Right lobe of liver (tissue), 4 donors: ENCODE measurements at regions not wholly inside any gene's neighbourhood (a gene's known extent, or its start where the extent isn't known, plus 50 kb on each side); places are given as distances from the start of the nearest gene placed in this dataset.

Experiments
- CTCF ChIP-seq, 4 donors: fragments of 200-600 bp in 3 of 4; fragments of 450-650 bp in 1 of 4; IDR thresholded peaks; one replicate each; pipeline versions ENCODE4 v1.5.1 to v1.8.0; 2016 to 2022; ENCODE audit warnings: antibody characterized with exemption in 4 of 4, mild to moderate bottlenecking in 2 of 4
- POLR2A ChIP-seq: fragments of 450-650 bp; IDR thresholded peaks from one replicate; pipeline ENCODE4 v1.6.1; 2017; ENCODE audit warnings: antibody characterized with exemption, mild to moderate bottlenecking
- donor health status: DM: no; HTN: no; CAD: no.
- donor health status: DM: no; HTN: no; CAD: no.
- donor health status: DM: no; HTN: yes; CAD: no.

- TF ChIP-seq CTCF (IDR thresholded peaks at IDR 0.05) (no peak), POLR2A (no peak)
These were observed 282.9 kb upstream of the N4BP1 start for GRCh38 chr16:48892893-48893292.
